HG02678 (cell line): ENCODE measurements at regions not wholly inside any gene's neighbourhood (a gene's known extent, or its start where the extent isn't known, plus 50 kb on each side); places are given as distances from the start of the nearest gene placed in this dataset.
A peak's percentile ranks its signal among the peaks of the same experiment; 100 is the strongest.
"Not testable (repeated sequence)": the region's sequence is repeated elsewhere in the genome, so short reads cannot be mapped to it uniquely, and the experiment has no call there.

ENCODE experiments used
- ATAC-seq: cut with Tn5 transposase; IDR thresholded peaks from one replicate; pipeline ENCODE4 v1.9.1; 2021; ENCODE audit warnings: mild to moderate bottlenecking, moderate library complexity; ENCODE audit not compliant: unreplicated experiment

GRCh38 chrX:123788193-123788592 lies 55.3 kb upstream of the THOC2 start:
- ATAC-seq: not testable (repeated sequence)

- no peak for ATAC-seq
These were observed 55.9 kb upstream of the THOC2 start for GRCh38 chrX:123788744-123789143.

- peak; percentile 28 for ATAC-seq
These were observed 62.1 kb upstream of the XIAP start for GRCh38 chrX:123797543-123798447.

GRCh38 chrX:123798706-123799430 lies 61.0 kb upstream of the XIAP start:
- not testable (repeated sequence) for ATAC-seq

GRCh38 chrX:123801901-123802300 lies 58.0 kb upstream of the XIAP start:
- ATAC-seq: no peak

GRCh38 chrX:123803331-123803983 lies 56.4 kb upstream of the XIAP start:
- peak; percentile 49 for ATAC-seq

GRCh38 chrX:123803984-123804365 lies 55.9 kb upstream of the XIAP start:
- not testable (repeated sequence) for ATAC-seq

GRCh38 chrX:123807835-123808416 lies 51.9 kb upstream of the XIAP start:
- no peak for ATAC-seq

- no peak for ATAC-seq
These were observed 49.9 kb upstream of the XIAP start for GRCh38 chrX:123809854-123810375.
